Fibroblast of villous mesenchyme (primary cell): ENCODE measurements at regions not wholly inside any gene's neighbourhood (a gene's known extent, or its start where the extent isn't known, plus 50 kb on each side); places are given as distances from the start of the nearest gene placed in this dataset.

ENCODE experiments used
- DNase-seq: peaks from one replicate; pipeline ENCODE4 v3.0.0-alpha.2; 2010; ENCODE audit warnings: low read depth
- H3K4me3 ChIP-seq: 2 replicates; pipeline ENCODE4 v1.5.1; 2011; ENCODE audit warnings: low read depth, mild to moderate bottlenecking, low read length
- CTCF ChIP-seq: IDR thresholded peaks from 2 replicates; pipeline ENCODE4 v1.5.1; 2012; ENCODE audit warnings: low read depth, mild to moderate bottlenecking, low read length; ENCODE audit not compliant: insufficient read depth

GRCh38 chr2:13711154-13711553 lies 921.4 kb upstream of the LRATD1 start:
- DNase-seq: no peak
- H3K4me3 ChIP-seq: no peak overlapping the region
- TF ChIP-seq CTCF: no peak

- no peak for DNase-seq
- TF ChIP-seq CTCF: no peak
- H3K4me3 ChIP-seq: no peak overlapping the region
These were observed 918.1 kb upstream of the LRATD1 start for GRCh38 chr2:13714466-13714865.

GRCh38 chr2:13725945-13726344 lies 906.6 kb upstream of the LRATD1 start:
- no peak for TF ChIP-seq CTCF
- no peak overlapping the region for H3K4me3 ChIP-seq
- no peak for DNase-seq

GRCh38 chr2:13745330-13745729 lies 887.2 kb upstream of the LRATD1 start:
- DNase-seq: no peak
- H3K4me3 ChIP-seq: no peak overlapping the region

GRCh38 chr2:13751955-13752354 lies 880.6 kb upstream of the LRATD1 start:
- H3K4me3 ChIP-seq: no peak overlapping the region
- no peak for DNase-seq
- TF ChIP-seq CTCF: no peak

More at GRCh38 chr2:13745330-13745729, 887.2 kb upstream of the LRATD1 start:
- no peak for TF ChIP-seq CTCF

GRCh38 chr2:13758412-13758811 lies 874.1 kb upstream of the LRATD1 start:
- no peak overlapping the region for H3K4me3 ChIP-seq
- no peak for DNase-seq
- TF ChIP-seq CTCF: no peak

GRCh38 chr2:13768274-13768673 lies 864.2 kb upstream of the LRATD1 start:
- no peak overlapping the region for H3K4me3 ChIP-seq
- DNase-seq: no peak
- TF ChIP-seq CTCF: no peak
